ENCODE measurements at regions not wholly inside any gene's neighbourhood (a gene's known extent, or its start where the extent isn't known, plus 50 kb on each side); places are given as distances from the start of the nearest gene placed in this dataset.

- intact Hi-C loops (cut with micrococcal nuclease): no loop called here
- no peak for TF ChIP-seq CTCF (IDR thresholded peaks at IDR 0.05)
- Mint-ChIP-seq H3K9me3 (no peaks in the 10 kb centered on the region), H3K27me3 (peaks cover 15% of the 10 kb centered on the region), H3K4me1 (ENCODE audit: low read depth) (no peaks in the 10 kb centered on the region), H3K27ac (no peak overlapping the region), H3K4me3 (no peak overlapping the region), H3K36me3 (ENCODE audit: low read depth) (no peaks in the 10 kb centered on the region)
- ATAC-seq (no peak), DNase-seq (no peak)
- POLR2A ChIA-PET: no interaction called here
- CTCF ChIA-PET: no interaction called here
These were observed 341.9 kb upstream of the RORA start for GRCh38 chr15:61571026-61571425.

- ChIA-PET POLR2A (no interaction called here), CTCF (no interaction called here)
- Mint-ChIP-seq H3K27ac (no peak overlapping the region), H3K27me3 (peaks cover 22% of the 10 kb centered on the region), H3K36me3 (ENCODE audit: low read depth) (no peaks in the 10 kb centered on the region), H3K4me3 (no peak overlapping the region), H3K9me3 (no peaks in the 10 kb centered on the region), H3K4me1 (ENCODE audit: low read depth) (no peaks in the 10 kb centered on the region)
- ATAC-seq (no peak), DNase-seq (no peak)
- intact Hi-C loops (cut with micrococcal nuclease): no loop called here
- TF ChIP-seq CTCF (IDR thresholded peaks at IDR 0.05): no peak
These were observed 335.7 kb upstream of the RORA start for GRCh38 chr15:61564785-61565184.

- no peak for TF ChIP-seq CTCF (IDR thresholded peaks at IDR 0.05)
- Mint-ChIP-seq H3K36me3 (ENCODE audit: low read depth) (no peaks in the 10 kb centered on the region), H3K4me3 (no peak overlapping the region), H3K4me1 (ENCODE audit: low read depth) (no peaks in the 10 kb centered on the region), H3K27ac (no peak overlapping the region), H3K9me3 (no peaks in the 10 kb centered on the region), H3K27me3 (peaks cover 21% of the 10 kb centered on the region)
- intact Hi-C loops (cut with micrococcal nuclease): no loop called here
- ChIA-PET CTCF (no interaction called here), POLR2A (no interaction called here)
- ATAC-seq: no peak
- no peak for DNase-seq
These were observed 329.4 kb upstream of the RORA start for GRCh38 chr15:61558172-61559136.

GRCh38 chr15:61556037-61556648 lies 327.0 kb upstream of the RORA start:
- ATAC-seq (no peak), DNase-seq (no peak)
- H3K36me3 Mint-ChIP-seq (ENCODE audit: low read depth): no peaks in the 10 kb centered on the region
- TF ChIP-seq CTCF (IDR thresholded peaks at IDR 0.05): no peak
- no peak overlapping the region for H3K27ac Mint-ChIP-seq
- H3K27me3 Mint-ChIP-seq: peaks cover 15% of the 10 kb centered on the region
- H3K4me1 Mint-ChIP-seq (ENCODE audit: low read depth): no peaks in the 10 kb centered on the region
- intact Hi-C loops (cut with micrococcal nuclease): no loop called here
- H3K4me3 Mint-ChIP-seq: no peak overlapping the region
- H3K9me3 Mint-ChIP-seq: no peaks in the 10 kb centered on the region
- ChIA-PET CTCF (no interaction called here), POLR2A (no interaction called here)

- POLR2A ChIA-PET: interaction anchor here (1.1 kb wide), 1 partner anchor 32 kb away, joined by 3 read pairs; no protein-coding TSS in a partner anchor
These were observed 320.6 kb upstream of the RORA start for GRCh38 chr15:61549727-61550126.

More at GRCh38 chr15:61549727-61550126, 320.6 kb upstream of the RORA start:
- Mint-ChIP-seq H3K27me3 (peaks cover 8% of the 10 kb centered on the region), H3K4me1 (ENCODE audit: low read depth) (no peaks in the 10 kb centered on the region), H3K27ac (no peak overlapping the region), H3K36me3 (ENCODE audit: low read depth) (no peaks in the 10 kb centered on the region), H3K4me3 (no peak overlapping the region), H3K9me3 (no peaks in the 10 kb centered on the region)
- ATAC-seq (no peak), DNase-seq (no peak)
- no peak for TF ChIP-seq CTCF (IDR thresholded peaks at IDR 0.05)
- intact Hi-C loops (cut with micrococcal nuclease): no loop called here
- CTCF ChIA-PET: no interaction called here

All from activated CD8-positive, alpha-beta T cell treated with anti-CD3 and anti-CD28 coated beads for 36 hours (primary cell).